ENCODE measurements at regions not wholly inside any gene's neighbourhood (a gene's known extent, or its start where the extent isn't known, plus 50 kb on each side); places are given as distances from the start of the nearest gene placed in this dataset.
"Not testable (repeated sequence)": the region's sequence is repeated elsewhere in the genome, so short reads cannot be mapped to it uniquely, and the experiment has no call there.

DNA sequence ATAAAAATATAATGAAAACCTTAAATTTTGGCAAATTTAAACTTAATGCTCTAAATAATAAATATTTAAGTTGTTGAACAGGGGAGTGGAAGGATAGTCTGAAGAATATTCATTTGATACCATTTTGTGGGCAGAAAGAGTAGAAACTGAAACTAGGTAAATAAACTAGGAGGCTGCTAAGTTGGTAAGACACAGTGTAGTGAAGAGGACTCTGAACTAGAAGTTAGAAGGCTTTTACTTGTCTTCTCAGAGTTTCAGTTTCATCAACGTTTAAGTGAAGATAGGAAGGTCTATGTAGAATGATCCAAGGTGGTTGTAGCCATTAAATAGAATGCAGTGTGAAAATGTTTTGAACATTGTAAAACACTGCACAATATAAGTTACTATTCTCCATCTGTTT is 516.9 kb downstream of the AMY1C start:
- no peak overlapping the region for H3K4me3 ChIP-seq (ENCODE audit: low read depth, low read length)
- no peak for DNase-seq (ENCODE audit: low read depth)
- TF ChIP-seq, protein P1, sequence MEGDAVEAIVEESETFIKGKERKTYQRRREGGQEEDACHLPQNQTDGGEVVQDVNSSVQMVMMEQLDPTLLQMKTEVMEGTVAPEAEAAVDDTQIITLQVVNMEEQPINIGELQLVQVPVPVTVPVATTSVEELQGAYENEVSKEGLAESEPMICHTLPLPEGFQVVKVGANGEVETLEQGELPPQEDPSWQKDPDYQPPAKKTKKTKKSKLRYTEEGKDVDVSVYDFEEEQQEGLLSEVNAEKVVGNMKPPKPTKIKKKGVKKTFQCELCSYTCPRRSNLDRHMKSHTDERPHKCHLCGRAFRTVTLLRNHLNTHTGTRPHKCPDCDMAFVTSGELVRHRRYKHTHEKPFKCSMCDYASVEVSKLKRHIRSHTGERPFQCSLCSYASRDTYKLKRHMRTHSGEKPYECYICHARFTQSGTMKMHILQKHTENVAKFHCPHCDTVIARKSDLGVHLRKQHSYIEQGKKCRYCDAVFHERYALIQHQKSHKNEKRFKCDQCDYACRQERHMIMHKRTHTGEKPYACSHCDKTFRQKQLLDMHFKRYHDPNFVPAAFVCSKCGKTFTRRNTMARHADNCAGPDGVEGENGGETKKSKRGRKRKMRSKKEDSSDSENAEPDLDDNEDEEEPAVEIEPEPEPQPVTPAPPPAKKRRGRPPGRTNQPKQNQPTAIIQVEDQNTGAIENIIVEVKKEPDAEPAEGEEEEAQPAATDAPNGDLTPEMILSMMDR (IDR thresholded peaks at IDR 0.05; ENCODE audit: insufficient read depth, low read depth, low read length, missing control alignments) = no peak

DNA sequence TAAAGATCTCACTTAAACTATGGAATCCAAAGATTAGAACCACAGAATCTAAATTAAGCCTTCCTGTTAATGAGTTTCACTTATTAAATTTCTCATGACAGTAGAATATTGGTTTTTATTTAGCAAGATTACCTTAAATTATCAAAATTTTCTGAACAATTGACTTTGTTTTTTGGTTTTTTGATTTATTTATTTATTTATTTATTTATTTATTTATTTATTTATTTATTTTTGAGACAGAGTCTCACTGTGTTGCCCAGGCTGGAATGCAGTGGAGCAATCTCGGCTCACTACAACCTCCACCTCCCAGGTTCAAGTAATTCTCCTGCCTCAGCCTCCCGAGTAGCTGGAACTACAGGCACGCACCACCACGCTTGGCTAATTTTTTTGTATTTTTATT is 538.6 kb downstream of the AMY1C start:
- not testable (repeated sequence) for DNase-seq (ENCODE audit: low read depth); H3K4me3 ChIP-seq (ENCODE audit: low read depth, low read length)

DNA sequence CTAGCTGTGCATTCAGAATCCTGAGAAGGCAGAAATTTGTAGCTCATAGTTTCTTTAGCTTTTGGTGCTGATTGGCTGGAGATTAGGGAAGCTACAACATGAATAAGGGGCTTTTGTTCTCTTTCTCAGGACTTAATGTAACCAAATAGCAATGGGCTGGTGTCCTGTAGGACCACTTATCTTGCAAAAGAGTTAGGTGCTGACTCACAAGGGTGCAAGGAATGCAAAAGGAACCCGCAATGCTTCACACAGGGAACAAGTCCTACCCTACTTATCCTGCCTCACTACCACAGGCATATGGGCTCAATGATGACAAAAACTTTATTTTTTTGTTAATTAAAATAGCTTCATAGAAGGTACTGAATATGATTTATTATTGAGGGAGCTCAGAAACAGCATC is 541.5 kb downstream of the AMY1C start:
- no peak overlapping the region for H3K4me3 ChIP-seq (ENCODE audit: low read depth, low read length)
- TF ChIP-seq, protein P1 (IDR thresholded peaks at IDR 0.05; ENCODE audit: insufficient read depth, low read depth, low read length, missing control alignments) = no peak
- no peak for DNase-seq (ENCODE audit: low read depth)

DNA sequence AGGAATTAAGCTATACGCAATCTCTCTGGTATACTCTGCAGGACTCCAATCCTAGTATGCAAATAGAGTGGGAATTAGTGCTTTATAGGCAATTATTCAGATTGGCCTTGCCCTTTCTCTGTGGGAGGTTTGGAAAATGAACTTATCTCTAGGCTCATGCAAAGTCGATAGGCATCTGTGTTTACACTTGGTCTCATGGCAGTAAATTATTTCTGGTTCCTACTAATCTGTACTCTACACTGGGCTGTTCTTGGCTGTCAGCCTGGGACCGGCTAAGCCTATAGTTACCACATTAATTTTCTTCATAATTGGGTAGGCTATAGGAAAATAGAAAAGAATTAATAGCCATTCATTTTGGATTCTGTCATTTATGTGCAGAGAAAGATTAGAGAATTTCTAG is 544.6 kb downstream of the AMY1C start:
- TF ChIP-seq, protein P1 (IDR thresholded peaks at IDR 0.05; ENCODE audit: insufficient read depth, low read depth, low read length, missing control alignments) = no peak
- DNase-seq (ENCODE audit: low read depth) = no peak
- no peak overlapping the region for H3K4me3 ChIP-seq (ENCODE audit: low read depth, low read length)

DNA sequence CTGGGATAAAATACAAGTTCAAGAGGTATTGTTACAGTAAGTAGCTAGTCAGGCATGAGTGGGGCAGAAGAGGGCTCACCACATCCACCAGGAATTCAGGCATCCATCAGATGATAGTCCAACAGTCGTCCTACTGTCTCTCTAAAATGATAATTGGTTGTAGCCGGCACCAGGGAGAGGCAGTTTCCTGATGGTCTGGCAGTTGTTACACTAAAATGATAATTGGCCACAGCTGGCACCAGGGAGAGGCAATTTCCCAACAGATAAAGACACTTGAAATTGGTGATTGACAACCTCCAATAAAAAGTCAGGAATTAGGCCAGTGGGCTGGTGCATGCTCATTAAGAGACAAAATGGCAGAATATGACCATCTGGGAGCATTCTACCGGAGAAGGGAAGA is 545.8 kb downstream of the AMY1C start:
- TF ChIP-seq, protein P1 (IDR thresholded peaks at IDR 0.05; ENCODE audit: insufficient read depth, low read depth, low read length, missing control alignments) = no peak
- DNase-seq (ENCODE audit: low read depth) = no peak
- no peak overlapping the region for H3K4me3 ChIP-seq (ENCODE audit: low read depth, low read length)

DNA sequence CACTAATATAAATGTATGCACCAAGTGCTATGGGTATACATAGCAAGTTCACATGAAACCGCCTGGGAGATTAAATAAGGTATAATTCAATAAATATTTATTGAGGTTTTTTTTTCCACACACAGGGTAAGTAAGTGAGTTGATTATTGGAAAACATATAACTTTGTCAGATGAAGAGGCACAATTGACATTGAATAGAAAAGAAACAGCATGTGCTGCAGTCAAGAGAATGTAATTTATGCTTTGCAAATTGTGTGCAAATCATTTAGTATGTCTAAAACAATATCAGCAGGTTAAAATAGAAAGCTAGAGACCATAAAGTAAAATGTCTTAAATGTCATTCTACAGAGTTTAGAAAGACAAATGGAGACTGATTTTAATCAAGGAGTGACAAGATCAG is 560.0 kb downstream of the AMY1C start:
- no peak for DNase-seq (ENCODE audit: low read depth)
- no peak overlapping the region for H3K4me3 ChIP-seq (ENCODE audit: low read depth, low read length)
- TF ChIP-seq, protein P1 (IDR thresholded peaks at IDR 0.05; ENCODE audit: insufficient read depth, low read depth, low read length, missing control alignments) = no peak

DNA sequence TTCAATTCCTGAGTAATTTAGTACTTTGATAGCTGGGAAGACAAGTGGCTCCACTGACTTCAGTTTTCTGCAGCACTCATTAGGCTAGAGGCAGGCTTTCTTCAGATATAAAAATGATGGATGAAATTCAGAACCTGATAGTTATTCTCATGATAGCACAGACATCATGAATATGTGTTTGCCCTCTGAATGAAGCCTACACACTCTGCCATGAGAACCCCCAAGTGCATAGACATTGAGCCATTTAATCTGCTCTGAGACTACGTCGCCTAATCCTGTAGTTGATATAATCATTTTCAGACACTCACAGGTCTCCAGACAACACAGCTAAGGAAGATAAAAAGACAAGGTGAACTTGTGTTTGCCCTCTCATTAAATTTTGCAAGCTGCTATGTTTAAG is 566.1 kb downstream of the AMY1C start:
- TF ChIP-seq, protein P1 (IDR thresholded peaks at IDR 0.05; ENCODE audit: insufficient read depth, low read depth, low read length, missing control alignments) = no peak
- H3K4me3 ChIP-seq (ENCODE audit: low read depth, low read length) = no peak overlapping the region
- DNase-seq (ENCODE audit: low read depth) = no peak

DNA sequence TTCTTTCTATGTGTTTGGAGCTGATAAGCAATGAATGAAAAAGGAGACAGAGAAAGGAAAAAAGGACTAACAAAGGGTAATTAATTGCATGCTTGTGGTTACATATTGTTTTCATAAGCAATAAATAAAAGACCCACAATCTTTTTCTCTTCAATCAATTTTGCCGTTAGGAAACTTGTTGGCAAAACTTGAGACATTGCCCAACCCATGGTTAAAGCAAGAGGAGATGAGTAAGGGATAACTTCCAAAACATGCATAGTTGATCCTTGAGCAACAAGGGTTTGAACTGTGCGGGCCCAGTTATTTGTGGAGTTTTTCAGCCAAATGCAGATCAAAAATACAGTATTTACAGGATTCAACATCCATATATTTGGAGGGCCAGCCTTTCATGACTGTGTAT is 572.4 kb downstream of the AMY1C start:
- DNase-seq (ENCODE audit: low read depth) = no peak
- TF ChIP-seq, protein P1 (IDR thresholded peaks at IDR 0.05; ENCODE audit: insufficient read depth, low read depth, low read length, missing control alignments) = no peak
- H3K4me3 ChIP-seq (ENCODE audit: low read depth, low read length) = no peak overlapping the region

Measured in GM12865 (cell line).